ENCODE measurements at regions not wholly inside any gene's neighbourhood (a gene's known extent, or its start where the extent isn't known, plus 50 kb on each side); places are given as distances from the start of the nearest gene placed in this dataset.

DNA sequence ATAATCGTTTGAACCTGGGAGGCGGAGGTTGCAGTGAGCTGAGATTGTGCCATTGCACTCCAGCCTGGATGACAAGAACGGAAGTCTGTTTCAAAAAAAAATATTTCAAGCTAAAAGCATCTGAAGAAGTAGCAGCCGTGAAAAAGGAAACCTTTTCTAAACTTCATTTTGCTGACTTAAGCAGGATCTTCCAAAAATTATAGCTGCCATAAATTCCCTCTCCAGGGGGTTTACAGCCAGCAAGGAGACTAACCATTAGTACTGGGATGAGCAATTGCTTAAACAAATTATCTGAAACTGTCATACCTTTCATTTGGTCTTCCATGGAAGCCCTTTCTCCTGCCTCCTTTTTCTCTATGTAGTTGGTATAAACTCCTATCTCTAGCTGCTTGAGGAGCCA lies 69.9 kb upstream of the TSC22D1 start:
- Histone ChIP-seq H3K4me1 (ENCODE audit: insufficient read depth, low read length) (no peaks in the 10 kb centered on the region), H3K9me3 (ENCODE audit: low read length) (no peaks in the 10 kb centered on the region), H3K27me3 (ENCODE audit: low read length) (no peaks in the 10 kb centered on the region), H4K20me1 (ENCODE audit: low read length) (no peaks in the 10 kb centered on the region), H2AFZ (ENCODE audit: low read length) (no peak overlapping the region), H3K9me2 (replicated peaks; ENCODE audit: low read length) (no peaks in the 10 kb centered on the region), H3K4me3 (ENCODE audit: low read length) (no peak overlapping the region), H3F3A (ENCODE audit: low read length, unreplicated experiment) (no peaks in the 10 kb centered on the region), H3K4me2 (ENCODE audit: low read length) (no peak overlapping the region), H3K27ac (ENCODE audit: low read length) (no peak overlapping the region), H3K79me2 (ENCODE audit: low read length) (no peaks in the 10 kb centered on the region), H3K9ac (ENCODE audit: low read length) (no peak overlapping the region), H3K36me3 (ENCODE audit: low read depth, low read length) (no peaks in the 10 kb centered on the region)
- POLR2A ChIA-PET (ENCODE audit: unreplicated experiment) = no interaction called here
- CTCF ChIA-PET = no interaction called here
- DNase-seq (no peak), ATAC-seq (no peak)
- BruUV-seq (replicated peaks) = no TSS peak
- TF ChIP-seq, protein P1, sequence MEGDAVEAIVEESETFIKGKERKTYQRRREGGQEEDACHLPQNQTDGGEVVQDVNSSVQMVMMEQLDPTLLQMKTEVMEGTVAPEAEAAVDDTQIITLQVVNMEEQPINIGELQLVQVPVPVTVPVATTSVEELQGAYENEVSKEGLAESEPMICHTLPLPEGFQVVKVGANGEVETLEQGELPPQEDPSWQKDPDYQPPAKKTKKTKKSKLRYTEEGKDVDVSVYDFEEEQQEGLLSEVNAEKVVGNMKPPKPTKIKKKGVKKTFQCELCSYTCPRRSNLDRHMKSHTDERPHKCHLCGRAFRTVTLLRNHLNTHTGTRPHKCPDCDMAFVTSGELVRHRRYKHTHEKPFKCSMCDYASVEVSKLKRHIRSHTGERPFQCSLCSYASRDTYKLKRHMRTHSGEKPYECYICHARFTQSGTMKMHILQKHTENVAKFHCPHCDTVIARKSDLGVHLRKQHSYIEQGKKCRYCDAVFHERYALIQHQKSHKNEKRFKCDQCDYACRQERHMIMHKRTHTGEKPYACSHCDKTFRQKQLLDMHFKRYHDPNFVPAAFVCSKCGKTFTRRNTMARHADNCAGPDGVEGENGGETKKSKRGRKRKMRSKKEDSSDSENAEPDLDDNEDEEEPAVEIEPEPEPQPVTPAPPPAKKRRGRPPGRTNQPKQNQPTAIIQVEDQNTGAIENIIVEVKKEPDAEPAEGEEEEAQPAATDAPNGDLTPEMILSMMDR (conservative IDR thresholded peaks at IDR 0.05; ENCODE audit: low read depth, low read length) = no peak
- TF ChIP-seq EZH2phosphoT487 (IDR thresholded peaks at IDR 0.05; ENCODE audit: borderline replicate concordance, low read length) = no peak
- no peak for TF ChIP-seq EZH2 (IDR thresholded peaks at IDR 0.05; ENCODE audit: low read length, unreplicated experiment)
- intact Hi-C loops (cut with micrococcal nuclease) = no loop called here

GRCh38 chr13:44643256-44643655 lies 67.1 kb upstream of the TSC22D1 start:
- intact Hi-C loops (cut with micrococcal nuclease) = no loop called here
- Histone ChIP-seq H3K9ac (ENCODE audit: low read length) (no peak overlapping the region), H3K27ac (ENCODE audit: low read length) (no peak overlapping the region), H3K36me3 (ENCODE audit: low read depth, low read length) (no peaks in the 10 kb centered on the region), H3F3A (ENCODE audit: low read length, unreplicated experiment) (no peaks in the 10 kb centered on the region), H3K4me3 (ENCODE audit: low read length) (no peak overlapping the region), H3K9me3 (ENCODE audit: low read length) (no peaks in the 10 kb centered on the region), H3K4me1 (ENCODE audit: insufficient read depth, low read length) (no peaks in the 10 kb centered on the region), H3K9me2 (replicated peaks; ENCODE audit: low read length) (no peaks in the 10 kb centered on the region), H3K79me2 (ENCODE audit: low read length) (no peaks in the 10 kb centered on the region), H3K27me3 (ENCODE audit: low read length) (no peaks in the 10 kb centered on the region), H3K4me2 (ENCODE audit: low read length) (no peak overlapping the region), H4K20me1 (ENCODE audit: low read length) (no peaks in the 10 kb centered on the region), H2AFZ (ENCODE audit: low read length) (no peak overlapping the region)
- TF ChIP-seq, protein P1 (conservative IDR thresholded peaks at IDR 0.05; ENCODE audit: low read depth, low read length) = no peak
- TF ChIP-seq EZH2phosphoT487 (IDR thresholded peaks at IDR 0.05; ENCODE audit: borderline replicate concordance, low read length) (no peak), EZH2 (IDR thresholded peaks at IDR 0.05; ENCODE audit: low read length, unreplicated experiment) (no peak)
- DNase-seq (no peak), ATAC-seq (no peak)
- ChIA-PET POLR2A (ENCODE audit: unreplicated experiment) (no interaction called here), CTCF (no interaction called here)
- BruUV-seq (replicated peaks) = no TSS peak

DNA sequence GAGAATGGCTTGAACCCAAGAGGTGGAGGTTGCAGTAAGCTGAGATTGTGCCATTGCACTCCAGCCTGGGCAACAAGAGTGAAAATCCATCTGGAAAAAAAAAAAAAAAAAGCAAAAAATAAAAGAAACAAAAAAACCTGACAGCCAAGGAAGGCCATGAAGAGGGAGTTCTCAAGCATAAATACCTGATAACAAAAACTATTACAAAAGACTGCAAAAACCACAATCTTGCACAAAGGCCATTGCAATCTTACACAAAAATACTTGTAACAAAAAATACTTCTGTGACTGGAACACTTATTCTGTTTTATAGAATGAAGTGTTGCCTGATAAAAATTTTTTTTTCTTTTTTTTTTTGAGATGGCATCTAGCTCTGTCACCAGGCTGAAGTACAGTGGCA lies 61.5 kb upstream of the TSC22D1 start:
- no peak overlapping the region for H3K4me2 ChIP-seq (ENCODE audit: low read length)
- H3K9me3 ChIP-seq (ENCODE audit: low read length) = no peaks in the 10 kb centered on the region
- POLR2A ChIA-PET (ENCODE audit: unreplicated experiment) = no interaction called here
- ATAC-seq (no peak), DNase-seq (no peak)
- no peaks in the 10 kb centered on the region for H3F3A ChIP-seq (ENCODE audit: low read length, unreplicated experiment)
- H3K27me3 ChIP-seq (ENCODE audit: low read length) = no peaks in the 10 kb centered on the region
- H3K79me2 ChIP-seq (ENCODE audit: low read length) = no peaks in the 10 kb centered on the region
- no peaks in the 10 kb centered on the region for H4K20me1 ChIP-seq (ENCODE audit: low read length)
- H3K9ac ChIP-seq (ENCODE audit: low read length) = no peak overlapping the region
- H3K4me3 ChIP-seq (ENCODE audit: low read length) = no peak overlapping the region
- TF ChIP-seq, protein P1 (conservative IDR thresholded peaks at IDR 0.05; ENCODE audit: low read depth, low read length) = no peak
- no peak for TF ChIP-seq EZH2 (IDR thresholded peaks at IDR 0.05; ENCODE audit: low read length, unreplicated experiment)
- TF ChIP-seq EZH2phosphoT487 (IDR thresholded peaks at IDR 0.05; ENCODE audit: borderline replicate concordance, low read length) = no peak
- H3K27ac ChIP-seq (ENCODE audit: low read length) = no peak overlapping the region
- BruUV-seq (replicated peaks) = no TSS peak
- intact Hi-C loops (cut with micrococcal nuclease) = no loop called here
- H3K4me1 ChIP-seq (ENCODE audit: insufficient read depth, low read length) = no peaks in the 10 kb centered on the region
- CTCF ChIA-PET = no interaction called here
- no peak overlapping the region for H2AFZ ChIP-seq (ENCODE audit: low read length)
- H3K36me3 ChIP-seq (ENCODE audit: low read depth, low read length) = no peaks in the 10 kb centered on the region
- H3K9me2 ChIP-seq (replicated peaks; ENCODE audit: low read length) = no peaks in the 10 kb centered on the region

All from PC-3 (cell line).